Stimulated activated CD4-positive, alpha-beta T cell treated with anti-CD3 and anti-CD28 coated beads, Interleukin-4, amount 100 ng/mL, for 4 hours (primary cell): ENCODE measurements at regions not wholly inside any gene's neighbourhood (a gene's known extent, or its start where the extent isn't known, plus 50 kb on each side); places are given as distances from the start of the nearest gene placed in this dataset.
"Not testable (repeated sequence)": the region's sequence is repeated elsewhere in the genome, so short reads cannot be mapped to it uniquely, and the experiment has no call there.

Experiments
- DNase-seq, 2 experiments: peaks; one replicate each; pipeline ENCODE4 v3.0.0-alpha.2; 2020

DNA sequence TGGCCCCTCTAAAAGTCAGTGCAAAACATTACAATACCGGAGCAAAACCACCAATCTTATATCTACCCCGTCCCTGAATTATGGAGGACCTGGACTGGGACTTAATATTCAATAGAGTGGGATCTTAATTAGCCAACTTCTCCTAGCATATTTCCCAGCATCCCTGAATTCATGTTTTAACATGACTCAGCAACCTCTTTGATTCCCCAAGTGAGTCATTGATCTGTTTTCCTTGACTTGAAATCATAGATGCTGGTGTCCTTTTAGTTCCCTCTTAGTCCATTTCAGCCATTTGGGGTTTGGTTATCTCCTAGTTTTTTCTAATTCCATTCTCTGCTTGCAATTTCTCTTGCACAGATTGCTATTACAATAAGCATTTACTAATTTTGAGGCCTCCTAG is 677.7 kb upstream of the CELF4 start:
- DNase-seq: no peak

DNA sequence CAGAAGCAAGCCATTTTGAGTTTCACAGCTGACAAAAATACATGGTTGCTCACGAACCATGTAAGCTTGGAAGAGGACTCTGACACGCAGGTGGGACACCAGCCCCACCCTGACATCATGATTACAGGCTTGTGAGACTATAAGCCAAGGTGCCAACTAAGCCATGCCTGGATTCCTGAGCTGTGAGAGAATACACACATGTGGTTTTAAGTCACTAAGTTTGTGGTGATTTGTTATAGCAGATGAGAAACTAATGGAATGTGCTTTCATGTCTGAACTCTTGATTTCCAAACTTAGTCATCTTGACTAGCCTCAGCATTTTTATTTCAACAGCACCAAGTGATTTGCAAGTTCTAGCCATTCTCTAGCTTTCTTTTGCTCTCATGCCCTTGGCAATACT is 676.1 kb upstream of the CELF4 start:
- no peak for DNase-seq

DNA sequence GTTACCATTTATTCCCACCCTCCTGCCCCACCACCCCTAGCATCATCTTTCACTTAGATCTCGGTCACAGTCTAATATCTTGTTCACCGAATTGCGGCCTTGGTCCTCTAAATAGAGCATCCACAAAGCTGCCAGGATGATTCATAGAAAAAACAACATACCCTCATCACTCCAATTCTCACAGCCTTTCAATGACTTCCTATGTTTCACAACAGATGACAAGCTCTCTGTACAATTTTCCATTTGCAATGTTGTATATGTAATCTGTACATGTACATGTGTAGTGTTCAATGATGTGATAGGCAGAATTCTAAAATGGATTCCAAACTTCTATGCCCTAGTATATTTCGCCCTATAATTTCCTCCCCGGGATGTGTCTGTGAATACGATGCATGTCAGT is 675.6 kb upstream of the CELF4 start:
- DNase-seq: no peak

DNA sequence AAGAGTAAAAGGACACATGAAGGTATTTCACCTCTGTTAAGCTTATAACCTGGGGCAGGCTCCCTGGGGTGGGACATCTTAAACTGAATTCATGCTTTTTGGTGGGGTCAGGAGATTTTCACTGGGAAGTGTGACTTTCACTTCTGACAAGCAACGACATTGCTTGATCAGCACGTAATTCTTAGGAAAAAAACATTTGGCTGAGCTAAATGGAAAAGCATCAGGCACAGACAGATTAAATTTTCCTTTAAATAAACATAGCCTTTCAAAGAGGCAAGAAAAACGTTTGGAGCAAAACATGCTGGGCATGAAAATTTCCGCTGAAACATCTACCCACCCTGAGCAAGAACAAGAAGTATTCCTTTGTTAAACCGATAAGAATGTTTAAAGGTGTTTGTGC is 674.0 kb upstream of the CELF4 start:
- DNase-seq: no peak

DNA sequence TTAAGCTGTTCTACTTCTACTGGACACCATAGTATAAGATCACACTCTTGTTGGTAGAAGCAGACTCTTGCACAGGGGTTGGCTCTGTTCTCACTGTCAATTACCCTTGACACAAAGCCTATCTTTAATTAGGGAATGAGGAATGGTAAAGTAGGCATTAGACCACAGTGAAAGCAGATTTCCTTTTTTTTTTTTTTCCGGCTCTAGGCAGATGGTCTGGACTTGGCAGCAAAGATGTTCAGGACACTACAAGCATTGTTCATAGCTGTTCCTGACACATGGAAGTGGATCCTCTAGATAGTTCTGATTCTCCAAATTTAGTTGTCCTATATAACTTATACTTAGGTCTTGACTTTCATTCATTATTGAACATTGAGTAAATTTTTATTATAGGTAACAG is 672.2 kb upstream of the CELF4 start:
- no peak for DNase-seq

DNA sequence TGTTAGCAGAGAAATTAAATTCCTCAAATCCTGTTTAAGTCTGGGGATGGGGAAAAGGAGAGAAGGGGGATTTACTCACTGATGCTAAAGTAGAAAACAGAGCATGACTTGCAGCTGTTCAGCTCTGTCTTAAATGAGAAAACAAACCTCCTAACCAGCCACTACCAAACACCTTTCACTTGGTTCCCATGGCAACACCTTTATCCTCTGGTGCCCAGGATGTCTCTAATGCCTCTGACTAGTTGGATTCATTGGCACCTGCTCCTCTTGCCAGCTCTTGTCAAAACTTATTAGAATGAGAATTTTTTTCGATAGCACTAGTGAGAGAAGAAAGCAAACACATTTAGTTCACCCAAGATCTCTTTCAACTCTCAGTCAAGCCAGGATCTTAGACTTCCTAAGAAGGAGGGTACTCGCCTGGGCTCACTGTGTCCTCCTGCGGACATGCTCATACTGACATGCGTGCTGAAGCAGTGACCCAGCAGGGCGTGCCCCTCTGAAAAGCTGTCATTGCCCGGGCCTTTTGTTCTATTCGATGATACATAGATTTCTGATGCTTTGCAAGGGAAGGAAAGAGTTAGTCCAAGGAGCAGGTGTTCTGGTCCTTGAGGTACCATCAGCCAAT is 656.0 kb upstream of the CELF4 start:
- DNase-seq: no peak

DNA sequence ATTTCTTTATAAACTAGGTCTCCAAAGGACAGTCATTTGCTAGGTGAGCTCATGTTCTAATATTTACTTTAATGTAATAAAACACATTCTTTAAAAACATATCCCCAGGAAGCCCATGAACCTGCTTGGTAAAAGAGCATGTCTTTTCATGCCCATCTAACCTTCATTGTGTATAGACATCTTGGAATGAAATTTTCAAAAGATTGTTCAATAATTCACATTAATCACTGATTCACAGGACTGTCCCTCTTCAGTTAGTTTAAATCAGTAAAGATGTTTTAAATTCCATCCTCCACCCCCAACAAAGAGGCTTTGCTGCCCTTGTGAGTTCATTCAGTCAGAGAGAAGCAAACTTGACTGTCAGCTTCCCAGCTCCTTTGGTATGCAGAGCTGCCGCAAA is 633.4 kb upstream of the CELF4 start:
- DNase-seq: no peak

DNA sequence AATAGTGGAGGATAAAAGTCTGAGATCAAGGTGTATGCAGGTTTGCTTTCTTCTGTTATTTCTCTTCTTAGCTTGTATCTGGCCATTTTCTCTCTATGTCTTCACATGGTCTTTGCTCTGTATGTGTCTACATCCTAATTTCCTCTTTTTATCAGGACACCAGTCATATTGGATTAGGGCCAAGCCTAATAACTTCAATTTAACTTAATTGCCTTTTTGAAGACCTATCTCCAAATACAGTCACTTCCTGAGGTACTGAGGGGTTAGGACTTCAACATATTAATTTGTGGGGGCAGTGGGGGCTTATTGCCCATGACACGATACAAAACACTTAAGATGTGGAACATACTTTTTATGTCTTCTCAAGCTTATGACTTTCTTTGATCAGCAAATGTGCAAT is 632.9 kb upstream of the CELF4 start:
- no peak for DNase-seq

DNA sequence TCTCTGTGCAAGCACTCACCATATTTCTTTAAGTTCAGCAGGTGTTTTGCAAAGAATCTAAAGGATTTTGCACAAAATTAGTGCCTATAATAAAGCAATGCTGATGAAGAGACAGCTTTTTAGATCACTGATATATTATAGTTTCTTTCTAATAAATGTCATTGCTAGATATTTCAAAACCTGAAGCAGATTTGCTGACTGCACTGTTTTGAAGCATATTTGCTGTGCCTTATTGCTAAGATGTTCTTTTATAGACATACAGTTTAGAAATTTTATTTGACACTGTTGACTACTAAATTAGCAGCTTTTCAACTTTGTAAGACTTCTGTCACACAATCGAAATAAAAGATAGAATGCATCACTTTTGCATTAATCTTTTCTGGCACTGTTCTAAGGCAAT is 620.9 kb upstream of the CELF4 start:
- DNase-seq: no peak

DNA sequence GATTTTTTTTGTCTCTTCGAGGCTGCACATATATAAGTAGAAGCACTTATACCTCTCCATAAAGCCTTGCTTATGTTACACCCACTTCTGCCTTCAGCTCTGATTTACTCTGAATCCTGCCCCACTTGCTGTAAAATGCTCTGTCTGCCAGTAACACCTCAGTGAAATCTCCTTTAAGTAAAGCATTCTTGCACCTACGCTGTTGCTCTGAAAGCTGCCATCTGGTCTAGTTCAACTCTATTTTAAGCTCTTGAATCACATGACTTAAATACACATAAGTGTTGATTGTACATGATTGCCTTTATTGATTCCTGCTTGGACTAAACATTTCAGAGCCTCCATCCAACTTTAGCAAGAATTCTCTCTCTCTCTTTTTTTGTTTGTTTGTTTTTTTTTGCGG is 609.0 kb upstream of the CELF4 start:
- no peak for DNase-seq

DNA sequence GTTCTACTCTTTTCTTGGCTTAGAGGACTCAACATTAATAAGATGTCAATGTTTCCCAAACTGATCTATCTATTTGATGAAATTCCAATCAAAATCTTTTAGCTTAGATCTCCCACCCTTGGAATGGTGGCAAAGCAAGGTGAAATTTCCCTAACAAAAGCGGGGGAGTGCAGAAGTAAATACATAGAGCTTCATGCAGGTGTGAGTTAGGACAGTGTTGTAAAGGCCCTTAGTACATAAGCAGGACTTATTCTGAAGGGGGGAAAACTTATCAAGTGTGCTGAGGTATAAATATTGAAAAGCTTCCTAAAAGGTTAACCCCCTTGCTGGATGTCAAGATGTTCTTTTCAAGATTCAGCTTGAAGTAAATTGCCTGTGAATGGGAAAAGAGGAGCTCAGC is 608.6 kb upstream of the CELF4 start:
- no peak for DNase-seq

DNA sequence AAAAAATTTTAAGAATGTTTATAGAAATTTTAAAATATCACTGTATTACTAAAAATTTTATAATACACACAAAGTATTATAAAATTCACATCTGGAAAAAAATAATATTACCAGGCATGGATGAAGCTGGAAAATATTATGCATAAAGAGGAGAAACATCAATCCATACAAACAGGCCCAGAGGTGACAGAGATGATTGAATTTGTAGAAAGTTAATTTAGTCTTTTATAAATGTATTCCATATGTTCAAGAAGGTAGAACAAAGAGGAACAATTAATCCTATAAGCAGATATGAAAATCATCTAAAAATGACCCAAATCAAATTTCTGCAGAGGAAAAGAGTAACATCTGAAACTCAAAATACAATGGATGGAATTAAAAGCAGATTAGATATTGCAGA is 605.2 kb upstream of the CELF4 start:
- DNase-seq: no peak

DNA sequence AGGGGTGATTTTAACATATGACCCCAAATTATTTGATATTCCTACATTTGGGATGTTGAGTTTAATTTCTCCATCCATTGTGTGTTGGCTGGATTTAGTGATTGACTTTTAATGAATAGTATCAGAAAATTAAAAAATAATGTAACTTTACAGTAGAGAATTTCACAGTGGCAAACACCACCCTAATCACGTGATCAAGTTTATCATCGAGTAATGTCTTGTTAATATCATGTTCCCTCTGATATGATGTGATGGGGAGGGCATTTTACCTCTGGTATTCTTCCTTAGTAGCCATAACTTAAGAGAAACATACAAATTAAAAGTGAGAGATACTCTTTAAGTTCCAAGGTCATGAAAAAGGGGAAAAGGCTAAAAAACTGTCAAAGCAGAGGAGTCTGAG is 602.0 kb upstream of the CELF4 start:
- no peak for DNase-seq

DNA sequence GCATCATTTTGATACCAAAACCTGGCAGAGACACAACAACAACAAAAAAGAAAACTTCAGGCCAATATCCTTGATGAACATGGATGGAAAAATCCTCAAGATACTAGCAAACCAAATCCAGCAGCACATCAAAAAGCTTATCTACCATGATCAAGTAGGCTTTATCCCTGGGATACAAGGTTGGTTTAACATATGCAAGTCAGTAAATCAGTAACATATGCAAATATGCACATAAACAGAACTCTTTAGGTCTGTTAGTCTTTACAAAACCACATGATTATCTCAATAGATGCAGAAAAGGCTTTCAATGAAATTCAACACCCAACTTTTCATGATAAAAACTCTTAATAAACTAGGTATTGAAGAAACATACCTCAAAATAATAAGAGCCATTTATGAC is 587.5 kb upstream of the CELF4 start:
- DNase-seq: not testable (repeated sequence)

DNA sequence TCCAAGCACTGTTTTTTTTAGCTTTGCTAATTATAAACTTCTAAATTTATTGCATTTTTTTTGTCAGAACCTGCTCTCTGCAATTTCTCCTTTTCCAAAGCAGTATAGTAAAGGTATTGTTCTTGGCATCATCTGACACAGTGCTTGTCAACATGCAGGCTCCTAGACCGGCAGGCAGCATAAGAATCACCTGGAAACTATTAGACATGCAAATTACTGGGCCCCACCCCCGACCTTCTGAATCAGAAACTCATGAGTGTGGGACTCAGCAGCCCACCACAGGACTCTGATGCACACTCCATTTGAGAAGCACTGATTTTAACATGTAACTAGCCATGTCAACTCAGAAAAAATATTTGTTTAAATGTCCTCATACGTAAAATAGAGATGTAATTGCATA is 551.1 kb upstream of the CELF4 start:
- no peak for DNase-seq

DNA sequence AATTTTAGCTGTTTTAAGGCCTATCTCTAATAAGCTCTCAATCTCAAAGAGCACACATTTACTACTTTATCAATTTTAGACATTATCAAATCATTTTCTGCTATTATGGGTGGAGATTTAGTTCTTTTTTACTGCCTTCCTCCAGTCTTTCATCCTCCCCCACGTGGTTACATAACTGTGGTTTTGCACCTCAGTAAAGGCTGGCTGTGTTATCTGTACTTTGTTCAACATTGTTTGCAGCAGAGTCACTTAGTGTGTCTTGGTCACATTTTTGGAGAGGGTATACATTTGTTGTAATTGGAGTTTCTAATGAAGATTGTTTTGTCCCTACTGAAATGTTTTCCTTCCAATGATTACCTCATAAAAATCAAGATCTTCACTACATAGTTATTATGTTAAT is 549.6 kb upstream of the CELF4 start:
- no peak for DNase-seq

DNA sequence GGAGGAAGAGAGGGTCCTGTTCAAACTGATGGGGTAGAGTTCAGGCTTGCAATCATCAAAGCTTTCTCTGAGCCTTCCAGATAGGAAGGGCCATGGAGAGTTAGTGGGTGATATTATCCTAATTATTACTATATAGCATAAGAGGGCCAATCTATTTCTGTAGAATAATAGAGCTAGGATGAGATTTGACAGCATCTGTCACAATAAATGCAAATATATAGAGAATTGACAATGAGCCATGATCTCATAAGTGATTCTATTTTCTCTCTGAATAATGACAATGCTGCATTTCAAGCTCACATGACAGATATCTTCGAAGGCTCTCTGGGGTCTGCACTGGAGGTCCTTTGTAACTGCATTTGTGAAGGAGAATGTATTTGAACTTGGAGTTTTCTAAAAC is 521.9 kb upstream of the CELF4 start:
- no peak for DNase-seq

DNA sequence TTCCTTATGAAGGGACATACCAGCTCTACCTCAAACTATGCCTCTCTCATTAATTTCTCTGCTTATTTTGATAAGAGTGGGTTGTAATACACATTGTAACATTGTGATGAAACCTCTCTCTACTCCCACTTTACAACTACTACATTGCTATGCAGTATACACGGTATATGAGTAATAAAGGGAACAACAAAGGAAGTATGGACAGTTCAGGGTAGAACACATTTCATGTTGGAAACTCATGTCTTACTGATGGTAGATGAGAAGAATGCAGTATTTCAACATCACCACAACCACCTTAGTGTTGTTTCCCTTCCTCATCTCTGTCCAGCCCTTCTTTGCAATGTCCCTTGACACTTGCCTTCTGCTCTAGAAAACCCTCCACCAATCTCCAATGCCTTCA is 515.9 kb upstream of the CELF4 start:
- no peak for DNase-seq

DNA sequence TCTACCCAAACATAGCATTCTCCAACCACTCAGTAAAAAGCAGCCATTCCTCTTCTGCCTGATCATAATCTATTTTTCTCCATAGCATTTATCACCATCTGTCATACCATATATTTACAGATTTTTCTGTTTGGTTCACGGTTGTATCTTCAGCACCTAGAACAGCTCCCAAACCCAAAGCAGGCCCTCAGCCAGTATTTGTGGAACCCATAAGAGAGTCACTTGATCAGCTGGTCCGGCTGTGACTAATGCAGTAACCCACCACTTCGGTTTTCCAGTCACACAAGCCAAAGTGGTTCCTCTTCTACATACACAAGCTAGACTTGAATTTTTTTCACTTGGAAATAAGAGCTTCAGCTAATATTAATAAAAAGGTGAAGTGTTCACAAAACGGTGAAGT is 511.6 kb upstream of the CELF4 start:
- no peak for DNase-seq

DNA sequence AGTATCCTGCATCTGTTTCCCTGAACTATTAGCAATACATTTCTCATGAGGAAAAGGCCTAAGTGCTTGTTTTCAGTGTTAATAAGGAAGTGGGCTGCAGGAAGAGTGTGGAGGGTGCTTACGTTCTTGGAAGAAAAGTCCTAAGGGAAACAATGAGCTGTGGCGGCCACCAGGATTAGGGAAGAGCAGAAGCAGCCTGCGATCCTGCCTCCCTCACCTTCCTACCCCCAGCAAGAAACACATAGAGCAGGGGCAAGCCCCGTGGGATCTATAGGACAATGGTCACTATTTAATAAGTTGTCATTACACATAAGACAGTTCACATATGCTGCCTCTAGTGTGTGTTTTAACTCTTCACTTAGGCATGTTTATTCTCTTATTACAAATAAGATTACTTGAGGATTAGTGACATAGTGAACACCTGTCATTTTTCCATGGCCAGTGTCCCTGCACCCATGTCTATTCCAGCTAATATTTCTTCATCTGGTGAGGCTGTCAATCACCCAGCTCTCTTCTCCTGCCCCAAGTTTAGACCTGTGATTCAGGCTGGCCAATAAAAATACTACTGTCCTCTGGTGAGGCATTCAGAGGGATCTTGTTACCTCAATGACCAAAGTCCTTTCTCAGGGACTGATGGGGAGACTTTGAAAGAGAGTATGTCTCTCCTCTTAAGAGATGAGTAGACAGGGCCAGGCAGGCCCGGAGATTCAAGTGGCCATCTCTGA is 510.9 kb upstream of the CELF4 start:
- DNase-seq: no peak

DNA sequence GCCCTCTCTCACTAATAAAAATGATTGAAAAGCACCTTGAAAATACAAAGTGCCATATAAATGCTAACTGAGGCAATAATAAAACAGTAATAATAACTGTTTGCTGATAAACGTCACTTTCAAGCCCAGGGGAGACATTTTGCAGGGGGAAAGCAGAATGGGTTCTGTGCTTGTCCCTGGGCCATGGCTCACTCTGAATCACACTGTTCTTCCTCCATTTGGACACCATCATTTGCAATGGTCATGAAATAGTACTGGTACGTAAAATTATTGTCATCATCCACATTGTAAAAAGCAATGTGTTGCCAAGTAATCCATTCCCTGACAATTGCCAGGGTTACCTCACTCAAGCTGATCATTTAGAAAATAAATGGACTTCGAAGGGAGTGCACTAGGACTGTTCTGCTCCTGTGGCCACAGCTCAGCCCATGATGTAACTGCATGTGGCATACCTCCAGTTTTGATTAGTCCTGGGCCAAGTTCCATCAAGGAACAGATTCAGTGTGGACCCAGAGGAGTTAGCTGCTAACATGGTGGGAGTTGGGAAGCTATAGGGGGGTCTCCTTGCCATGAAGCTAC is 508.8 kb upstream of the CELF4 start:
- DNase-seq: no peak

DNA sequence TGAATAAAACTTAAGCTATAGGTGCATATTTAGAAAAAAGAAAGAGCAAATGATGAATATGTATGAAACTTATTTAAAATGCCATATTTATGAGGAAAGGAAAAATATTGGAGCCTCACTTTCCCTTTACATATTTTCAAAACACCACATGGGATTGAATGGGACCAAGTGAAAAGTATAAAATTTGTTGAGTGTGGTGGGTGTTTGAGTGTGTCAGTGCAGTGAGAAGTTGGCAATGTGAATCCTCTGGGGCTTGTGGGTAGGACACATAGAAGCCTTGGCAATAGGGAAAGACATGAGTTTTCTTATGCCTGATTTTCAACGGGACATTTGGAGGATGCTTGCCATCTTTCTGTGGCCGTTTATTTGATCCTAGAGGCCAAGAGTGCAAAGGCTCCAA is 502.2 kb upstream of the CELF4 start:
- DNase-seq: no peak

DNA sequence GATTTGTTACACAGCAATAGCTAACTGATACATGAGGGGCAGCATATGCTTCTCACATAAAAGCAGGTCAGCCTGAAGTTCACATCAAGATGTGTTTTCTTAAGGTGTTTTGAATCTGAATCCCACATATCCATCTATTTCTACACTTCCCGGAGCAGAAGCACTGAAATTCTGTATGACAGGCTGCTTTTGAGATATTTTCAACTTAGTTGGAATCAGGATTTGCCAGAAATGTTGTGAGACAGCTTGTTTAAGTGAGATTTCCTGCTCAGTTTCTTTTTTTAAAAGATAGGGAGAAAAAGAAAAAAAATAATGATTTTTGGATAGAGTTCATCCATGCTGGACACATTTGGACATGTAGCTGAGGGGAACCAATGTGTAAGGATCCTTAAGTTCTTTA is 501.5 kb upstream of the CELF4 start:
- DNase-seq: no peak

DNA sequence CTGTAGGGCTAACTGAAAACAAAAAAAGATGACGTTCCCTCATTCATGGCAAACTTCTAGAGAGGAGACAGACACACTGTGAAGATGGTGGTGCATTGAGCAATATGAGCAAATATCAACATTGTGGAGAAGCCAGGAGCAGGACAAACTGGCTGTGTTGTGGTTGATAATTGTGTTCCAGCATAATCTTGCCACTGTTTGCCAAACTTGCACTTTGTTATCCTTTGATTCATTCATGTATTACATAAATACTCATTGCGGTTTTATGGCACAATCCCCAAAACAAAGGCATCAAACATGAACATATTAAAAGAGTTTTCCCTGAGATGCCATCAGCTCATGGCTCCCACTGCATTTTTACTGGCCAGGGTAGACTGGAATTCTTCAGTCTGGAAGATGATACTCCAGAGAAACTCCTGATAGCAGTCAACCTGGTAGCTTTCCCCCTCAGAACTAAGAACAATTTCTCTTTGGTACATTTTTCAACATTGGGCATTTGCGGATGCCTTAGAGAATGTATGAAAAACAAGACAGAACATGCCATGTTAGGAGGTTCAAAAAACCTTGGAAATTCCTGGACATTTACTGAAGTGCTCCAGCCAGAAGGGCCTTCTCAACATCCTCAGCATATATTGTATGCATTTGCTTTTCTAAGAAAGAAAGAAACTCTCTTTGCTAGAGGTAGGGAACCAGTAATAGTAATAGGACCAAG is 487.4 kb upstream of the CELF4 start:
- DNase-seq: no peak
